ENCODE measurements at regions not wholly inside any gene's neighbourhood (a gene's known extent, or its start where the extent isn't known, plus 50 kb on each side); places are given as distances from the start of the nearest gene placed in this dataset.
A peak's percentile ranks its signal among the peaks of the same experiment; 100 is the strongest.

GRCh38 chr2:191559569-191559968 is 118.4 kb upstream of the NABP1 start:
- peaks cover 13 to 20% of the 10 kb centered on the region in 2 donors for H3K27me3 Mint-ChIP-seq
- H3K9me3 Mint-ChIP-seq = no peaks in the 10 kb centered on the region
- no peaks in the 10 kb centered on the region for H3K36me3 Mint-ChIP-seq
- peaks cover 2 to 5% (median 3%) of the 10 kb centered on the region in 4 donors for H3K4me1 Mint-ChIP-seq
- Histone ChIP-seq H3K36me3 (ENCODE audit: insufficient read depth, low read length) (no peaks in the 10 kb centered on the region), H3K27ac (ENCODE audit: low read depth, low read length) (no peak overlapping the region), H3K9me3 (ENCODE audit: control insufficient read depth in 1 of 2, low read length in 2 of 2) (no peaks in the 10 kb centered on the region), H3K27me3 (ENCODE audit: insufficient read depth, low read length) (peaks cover 4% of the 10 kb centered on the region), H3K4me3 (ENCODE audit: low read length in 2 of 2) (no peak overlapping the region), H3K4me1 (ENCODE audit: insufficient read depth, low read length) (no peaks in the 10 kb centered on the region)
- no peak overlapping the region for H3K27ac Mint-ChIP-seq
- ChIA-PET CTCF (ENCODE audit: partially characterized antibody) (interaction anchor here (1.4 to 8.3 kb wide), 4 partner anchors 7 to 603 kb away, joined by 3 to 237 read pairs (median 43); no protein-coding TSS in a partner anchor), POLR2A (ENCODE audit: partially characterized antibody) (no interaction called here)
- DNase-seq = no peak
- no peak overlapping the region for H3K4me3 Mint-ChIP-seq
- intact Hi-C loops (cut with micrococcal nuclease) = no loop called here

DNA sequence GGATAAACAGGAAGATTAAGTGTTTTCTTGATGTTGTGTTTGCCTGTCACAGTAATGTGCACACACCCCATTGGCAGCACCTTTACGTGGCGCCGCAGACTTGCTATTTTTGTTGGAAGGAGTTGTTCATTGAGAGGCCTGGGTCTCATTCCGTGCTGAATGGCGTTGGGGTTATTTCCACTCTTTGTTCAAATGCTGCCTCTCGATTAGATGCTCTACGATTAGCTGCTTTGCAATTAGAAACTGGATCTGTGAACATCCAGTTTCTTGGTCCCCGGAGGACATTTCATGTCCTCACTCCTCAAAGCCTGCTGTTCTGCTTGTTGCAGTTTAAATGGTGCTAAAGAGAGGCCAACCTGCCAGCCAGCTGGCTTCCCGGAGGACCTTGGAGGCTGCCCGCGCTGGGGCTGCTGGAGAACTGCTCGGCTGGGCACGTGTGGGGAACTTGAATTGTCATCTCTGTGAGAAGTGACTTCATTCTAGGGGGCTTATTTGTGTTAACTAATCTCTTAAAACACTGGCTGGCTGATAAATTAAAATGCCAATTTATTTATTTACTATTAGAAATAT is 117.4 kb upstream of the NABP1 start:
- no peak for DNase-seq
- peaks cover 7% of the 10 kb centered on the region for H3K27me3 ChIP-seq (ENCODE audit: insufficient read depth, low read length)
- ChIA-PET POLR2A (ENCODE audit: partially characterized antibody) (no interaction called here), CTCF (ENCODE audit: partially characterized antibody) (interaction anchor here (1.2 to 3.4 kb wide), 2 partner anchors 16 to 602 kb away, joined by 3 to 18 read pairs; no protein-coding TSS in a partner anchor)
- H3K27me3 Mint-ChIP-seq = peaks cover 13 to 21% of the 10 kb centered on the region in 2 donors
- no peaks in the 10 kb centered on the region for H3K4me1 ChIP-seq (ENCODE audit: insufficient read depth, low read length)
- no peak overlapping the region for H3K4me3 ChIP-seq (ENCODE audit: low read length in 2 of 2)
- H3K4me3 Mint-ChIP-seq = no peak overlapping the region
- peaks cover 0 to 3% (median 0%) of the 10 kb centered on the region in 4 donors for H3K4me1 Mint-ChIP-seq
- H3K9me3 Mint-ChIP-seq = no peaks in the 10 kb centered on the region
- intact Hi-C loops (cut with micrococcal nuclease) = no loop called here
- H3K27ac Mint-ChIP-seq = peak overlapping the region in 1 of 7 donors; percentile 11
- no peak overlapping the region for H3K27ac ChIP-seq (ENCODE audit: low read depth, low read length)
- H3K36me3 ChIP-seq (ENCODE audit: insufficient read depth, low read length) = no peaks in the 10 kb centered on the region
- no peaks in the 10 kb centered on the region for H3K36me3 Mint-ChIP-seq
- no peaks in the 10 kb centered on the region for H3K9me3 ChIP-seq (ENCODE audit: control insufficient read depth in 1 of 2, low read length in 2 of 2)

DNA sequence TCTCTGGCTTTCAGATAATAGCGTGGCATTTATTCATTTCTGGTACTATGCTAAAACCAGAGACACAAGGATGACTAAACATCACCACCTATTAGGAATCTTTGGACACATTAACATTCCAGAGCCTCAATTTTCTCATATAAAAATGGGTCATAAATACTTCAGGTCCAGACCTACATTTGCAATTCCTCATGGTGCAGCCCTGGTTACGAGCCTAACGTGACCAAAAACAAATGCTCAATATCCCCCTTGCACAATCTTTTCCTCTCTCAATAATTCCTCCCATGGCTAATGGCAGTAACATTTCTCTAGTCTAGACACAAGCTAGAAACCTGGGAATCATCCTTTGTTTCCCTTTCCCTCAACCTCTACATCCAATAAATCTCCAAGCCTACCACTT is 112.8 kb upstream of the NABP1 start:
- Mint-ChIP-seq H3K9me3 (no peaks in the 10 kb centered on the region), H3K27ac (no peak overlapping the region), H3K4me3 (no peak overlapping the region), H3K4me1 (peaks cover 3 to 20% (median 13%) of the 10 kb centered on the region in 4 donors), H3K36me3 (no peaks in the 10 kb centered on the region), H3K27me3 (peaks cover 11 to 21% of the 10 kb centered on the region in 2 donors)
- DNase-seq = no peak
- POLR2A ChIA-PET (ENCODE audit: partially characterized antibody) = no interaction called here
- Histone ChIP-seq H3K9me3 (ENCODE audit: control insufficient read depth in 1 of 2, low read length in 2 of 2) (no peaks in the 10 kb centered on the region), H3K4me3 (ENCODE audit: low read length in 2 of 2) (no peak overlapping the region), H3K36me3 (ENCODE audit: insufficient read depth, low read length) (no peaks in the 10 kb centered on the region), H3K27ac (ENCODE audit: low read depth, low read length) (no peak overlapping the region), H3K27me3 (ENCODE audit: insufficient read depth, low read length) (peaks cover 3% of the 10 kb centered on the region), H3K4me1 (ENCODE audit: insufficient read depth, low read length) (peaks cover 7% of the 10 kb centered on the region)
- CTCF ChIA-PET (ENCODE audit: partially characterized antibody) = interaction anchor here (0.7 to 7.0 kb wide), 4 partner anchors 10 to 598 kb away, joined by 3 to 81 read pairs (median 36); no protein-coding TSS in a partner anchor
- intact Hi-C loops (cut with micrococcal nuclease) = no loop called here

DNA sequence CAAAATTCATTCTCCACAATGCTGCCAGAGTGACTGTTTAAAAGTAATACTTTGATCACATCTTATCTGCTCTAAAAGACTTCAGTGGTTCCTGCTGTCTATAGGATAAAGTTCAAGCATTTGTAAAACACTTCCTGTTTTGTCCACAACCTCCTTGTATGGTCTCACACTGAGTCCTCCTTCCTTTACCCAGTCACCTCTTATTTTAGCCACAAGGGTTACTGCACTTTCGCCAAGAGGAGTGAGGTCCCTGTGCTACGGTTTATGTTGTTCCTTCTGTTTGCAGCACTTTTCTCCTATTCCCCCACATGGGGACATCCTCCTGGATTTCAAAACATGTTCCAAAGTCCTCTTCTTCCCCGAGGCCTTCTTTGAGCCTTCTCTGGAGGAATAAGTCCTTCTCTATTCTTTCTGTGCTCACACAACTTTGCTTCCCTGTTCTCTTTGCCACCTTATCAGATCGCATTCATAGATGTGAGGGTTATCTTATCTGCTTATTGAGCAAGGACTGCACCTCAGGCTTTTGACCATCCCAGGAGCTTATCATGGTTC is 112.2 kb upstream of the NABP1 start:
- Mint-ChIP-seq H3K9me3 (no peaks in the 10 kb centered on the region), H3K36me3 (no peaks in the 10 kb centered on the region), H3K4me1 (peaks cover 9 to 27% (median 19%) of the 10 kb centered on the region in 4 donors), H3K27ac (no peak overlapping the region), H3K27me3 (peaks cover 11 to 21% of the 10 kb centered on the region in 2 donors), H3K4me3 (no peak overlapping the region)
- H3K4me3 ChIP-seq (ENCODE audit: low read length in 2 of 2) = no peak overlapping the region
- DNase-seq = no peak
- CTCF ChIA-PET (ENCODE audit: partially characterized antibody) = interaction anchor here (0.6 to 7.0 kb wide), 16 partner anchors 10 to 597 kb away, joined by 3 to 81 read pairs (median 6); partner anchors contain the start of gene NABP1
- no peaks in the 10 kb centered on the region for H3K36me3 ChIP-seq (ENCODE audit: insufficient read depth, low read length)
- H3K4me1 ChIP-seq (ENCODE audit: insufficient read depth, low read length) = peaks cover 13% of the 10 kb centered on the region
- peaks cover 3% of the 10 kb centered on the region for H3K27me3 ChIP-seq (ENCODE audit: insufficient read depth, low read length)
- no peaks in the 10 kb centered on the region for H3K9me3 ChIP-seq (ENCODE audit: control insufficient read depth in 1 of 2, low read length in 2 of 2)
- POLR2A ChIA-PET (ENCODE audit: partially characterized antibody) = interaction anchor here (0.6 to 2.1 kb wide), 2 partner anchors 111 to 136 kb away, joined by 3 to 15 read pairs; partner anchors contain the start of gene NABP1
- no peak overlapping the region for H3K27ac ChIP-seq (ENCODE audit: low read depth, low read length)
- intact Hi-C loops (cut with micrococcal nuclease) = loop anchor here (1.0 kb wide), 2 partner anchors 126 to 597 kb away; no protein-coding TSS in a partner anchor

GRCh38 chr2:191566344-191566743 is 111.6 kb upstream of the NABP1 start:
- DNase-seq = peak; percentile 47 to 63 (median 52)
- peaks cover 11 to 21% of the 10 kb centered on the region in 2 donors for H3K27me3 Mint-ChIP-seq

GRCh38 chr2:191567206-191567605 is 110.7 kb upstream of the NABP1 start:
- no peak overlapping the region for H3K4me3 ChIP-seq (ENCODE audit: low read length in 2 of 2)
- peaks cover 15 to 38% (median 30%) of the 10 kb centered on the region in 4 donors for H3K4me1 Mint-ChIP-seq
- POLR2A ChIA-PET (ENCODE audit: partially characterized antibody) = interaction anchor here (1.1 to 2.1 kb wide), 3 partner anchors 110 to 124 kb away, joined by 3 to 15 read pairs (median 6); partner anchors contain the start of gene NABP1
- no peaks in the 10 kb centered on the region for H3K9me3 Mint-ChIP-seq
- DNase-seq = no peak
- H3K27me3 Mint-ChIP-seq = peaks cover 7 to 15% of the 10 kb centered on the region in 2 donors
- peak overlapping the region in 1 of 8 donors; percentile 3 for H3K4me3 Mint-ChIP-seq
- no peak overlapping the region for H3K27ac ChIP-seq (ENCODE audit: low read depth, low read length)
- no peaks in the 10 kb centered on the region for H3K9me3 ChIP-seq (ENCODE audit: control insufficient read depth in 1 of 2, low read length in 2 of 2)
- intact Hi-C loops (cut with micrococcal nuclease) = no loop called here
- H3K36me3 Mint-ChIP-seq = no peaks in the 10 kb centered on the region
- no peaks in the 10 kb centered on the region for H3K36me3 ChIP-seq (ENCODE audit: insufficient read depth, low read length)
- H3K4me1 ChIP-seq (ENCODE audit: insufficient read depth, low read length) = peaks cover 21% of the 10 kb centered on the region
- H3K27me3 ChIP-seq (ENCODE audit: insufficient read depth, low read length) = peaks cover 3% of the 10 kb centered on the region
- no peak overlapping the region for H3K27ac Mint-ChIP-seq
- CTCF ChIA-PET (ENCODE audit: partially characterized antibody) = interaction anchor here (0.6 to 7.0 kb wide), 44 partner anchors 8 to 596 kb away, joined by 3 to 81 read pairs (median 4); partner anchors contain the start of gene NABP1

More at GRCh38 chr2:191566344-191566743, 111.6 kb upstream of the NABP1 start:
- no peak overlapping the region for H3K4me3 ChIP-seq (ENCODE audit: low read length in 2 of 2)
- CTCF ChIA-PET (ENCODE audit: partially characterized antibody) = interaction anchor here (0.6 to 7.0 kb wide), 43 partner anchors 9 to 596 kb away, joined by 3 to 81 read pairs (median 4); partner anchors contain the start of gene NABP1
- H3K9me3 Mint-ChIP-seq = no peaks in the 10 kb centered on the region
- POLR2A ChIA-PET (ENCODE audit: partially characterized antibody) = interaction anchor here (1.1 to 2.1 kb wide), 3 partner anchors 110 to 125 kb away, joined by 3 to 15 read pairs (median 6); partner anchors contain the start of gene NABP1
- no peaks in the 10 kb centered on the region for H3K36me3 ChIP-seq (ENCODE audit: insufficient read depth, low read length)
- intact Hi-C loops (cut with micrococcal nuclease) = loop anchor here (1.0 kb wide), 2 partner anchors 125 to 596 kb away; no protein-coding TSS in a partner anchor
- H3K4me1 ChIP-seq (ENCODE audit: insufficient read depth, low read length) = peaks cover 19% of the 10 kb centered on the region
- H3K27me3 ChIP-seq (ENCODE audit: insufficient read depth, low read length) = peaks cover 3% of the 10 kb centered on the region
- H3K27ac Mint-ChIP-seq = no peak overlapping the region
- H3K36me3 Mint-ChIP-seq = no peaks in the 10 kb centered on the region
- no peak overlapping the region for H3K27ac ChIP-seq (ENCODE audit: low read depth, low read length)
- H3K9me3 ChIP-seq (ENCODE audit: control insufficient read depth in 1 of 2, low read length in 2 of 2) = no peaks in the 10 kb centered on the region
- H3K4me1 Mint-ChIP-seq = peaks cover 15 to 33% (median 25%) of the 10 kb centered on the region in 4 donors
- H3K4me3 Mint-ChIP-seq = no peak overlapping the region

DNA sequence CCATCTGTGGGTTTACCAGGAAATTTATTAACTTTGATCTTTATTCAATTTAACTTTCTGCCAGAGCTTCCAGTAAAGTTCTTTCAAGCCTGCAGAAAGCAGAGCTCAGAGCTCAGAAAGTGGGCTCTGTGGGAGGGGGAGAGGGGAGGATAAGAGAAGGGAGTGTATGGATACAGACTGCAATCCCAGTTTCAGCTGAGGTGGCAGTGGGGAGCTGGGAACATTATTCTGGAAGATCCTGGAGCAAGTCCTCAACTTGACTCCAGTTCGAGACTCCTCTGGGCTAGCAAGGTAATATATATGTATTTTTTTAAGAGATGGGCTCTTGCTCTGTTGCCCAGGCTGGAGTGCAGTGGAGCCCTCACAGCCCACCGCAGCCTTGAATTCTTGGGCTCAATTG is 108.9 kb upstream of the NABP1 start:
- Mint-ChIP-seq H3K27ac (peak overlapping the region in 1 of 7 donors; percentile 48), H3K27me3 (peaks cover 2 to 9% of the 10 kb centered on the region in 2 donors), H3K4me1 (peaks cover 15 to 48% (median 31%) of the 10 kb centered on the region in 4 donors), H3K9me3 (no peaks in the 10 kb centered on the region), H3K4me3 (peak overlapping the region in 1 of 8 donors; percentile 50), H3K36me3 (no peaks in the 10 kb centered on the region)
- no peak for DNase-seq
- Histone ChIP-seq H3K36me3 (ENCODE audit: insufficient read depth, low read length) (no peaks in the 10 kb centered on the region), H3K4me1 (ENCODE audit: insufficient read depth, low read length) (peaks cover 21% of the 10 kb centered on the region), H3K27me3 (ENCODE audit: insufficient read depth, low read length) (peaks cover 3% of the 10 kb centered on the region), H3K27ac (ENCODE audit: low read depth, low read length) (no peak overlapping the region), H3K4me3 (ENCODE audit: low read length in 2 of 2) (no peak overlapping the region), H3K9me3 (ENCODE audit: control insufficient read depth in 1 of 2, low read length in 2 of 2) (no peaks in the 10 kb centered on the region)
- CTCF ChIA-PET (ENCODE audit: partially characterized antibody) = interaction anchor here (0.8 to 7.0 kb wide), 17 partner anchors 14 to 594 kb away, joined by 3 to 81 read pairs (median 4); partner anchors contain the start of gene NABP1
- intact Hi-C loops (cut with micrococcal nuclease) = no loop called here
- POLR2A ChIA-PET (ENCODE audit: partially characterized antibody) = interaction anchor here (0.6 to 6.1 kb wide), 7 partner anchors 108 to 593 kb away, joined by 3 to 70 read pairs (median 4); partner anchors contain the start of gene NABP1

All from CD4-positive, alpha-beta memory T cell (primary cell).